AG04449 (cell line): ENCODE measurements at regions not wholly inside any gene's neighbourhood (a gene's known extent, or its start where the extent isn't known, plus 50 kb on each side); places are given as distances from the start of the nearest gene placed in this dataset.

Experiments used
- CTCF ChIA-PET: fragments of 350-600 bp; formaldehyde crosslinking; extraction: SDS; loops from one replicate; lab custom pipeline; 2021; ENCODE audit warnings: antibody characterized with exemption; lab: Yijun Ruan, JAX
- POLR2A ChIA-PET: fragments of 400-600, 350-600 bp; formaldehyde crosslinking; extraction: SDS; loops from one replicate; lab custom pipeline; 2020; ENCODE audit warnings: antibody characterized with exemption, inconsistent platforms; lab: Yijun Ruan, JAX
- DNase-seq: peaks from one replicate; pipeline ENCODE4 v3.0.0-alpha.2; 2010; ENCODE audit warnings: low read depth, low spot score
- H3K4me3 ChIP-seq: 2 replicates; pipeline ENCODE4 v1.5.1; 2011; ENCODE audit warnings: low read depth, mild to moderate bottlenecking, control low read depth, low read length
- CTCF ChIP-seq: IDR thresholded peaks from one replicate; pipeline ENCODE4 v1.5.1; 2011; ENCODE audit warnings: mild to moderate bottlenecking, moderate library complexity, low read length, control low read depth, inconsistent platforms; ENCODE audit not compliant: insufficient read depth; ENCODE audit errors: missing control alignments

DNA sequence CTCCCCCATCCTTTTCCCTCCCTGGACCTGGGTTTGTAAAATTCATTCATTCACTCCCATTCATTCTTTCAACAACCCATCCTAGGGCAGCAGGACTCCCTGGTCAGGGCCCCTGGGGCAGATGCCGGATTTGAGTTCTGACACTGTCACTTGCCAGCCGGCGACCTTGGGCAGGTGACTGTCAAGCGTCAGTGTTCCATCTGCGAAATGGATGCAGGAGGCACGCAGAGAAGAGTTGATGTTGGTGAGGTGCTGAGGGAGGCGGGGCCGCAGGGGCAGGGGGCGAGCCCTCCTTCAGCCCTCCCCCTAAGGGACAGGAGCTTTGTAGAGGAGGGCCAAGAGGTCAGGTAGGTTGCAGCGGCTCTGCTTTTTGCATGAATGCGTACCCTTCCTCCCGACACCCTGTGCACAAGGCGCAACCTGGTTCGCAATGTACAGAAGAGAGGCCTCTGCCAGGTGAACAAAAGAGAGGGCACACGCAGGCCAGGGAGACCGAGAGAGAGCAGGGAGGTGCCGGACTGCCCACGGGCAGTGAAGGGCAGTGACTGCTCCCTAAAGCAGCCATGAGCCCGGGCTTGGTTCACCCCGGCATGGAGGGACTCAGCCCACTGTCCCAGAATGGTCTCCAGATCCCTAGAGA is 128.1 kb downstream of the BARX1 start:
- CTCF ChIA-PET = interaction anchor here (0.6 to 2.3 kb wide), 6 partner anchors 9 to 136 kb away, joined by 3 to 12 read pairs (median 4); no protein-coding TSS in a partner anchor
- DNase-seq = no peak
- POLR2A ChIA-PET = no interaction called here
- no peak for TF ChIP-seq CTCF
- H3K4me3 ChIP-seq = no peak overlapping the region

DNA sequence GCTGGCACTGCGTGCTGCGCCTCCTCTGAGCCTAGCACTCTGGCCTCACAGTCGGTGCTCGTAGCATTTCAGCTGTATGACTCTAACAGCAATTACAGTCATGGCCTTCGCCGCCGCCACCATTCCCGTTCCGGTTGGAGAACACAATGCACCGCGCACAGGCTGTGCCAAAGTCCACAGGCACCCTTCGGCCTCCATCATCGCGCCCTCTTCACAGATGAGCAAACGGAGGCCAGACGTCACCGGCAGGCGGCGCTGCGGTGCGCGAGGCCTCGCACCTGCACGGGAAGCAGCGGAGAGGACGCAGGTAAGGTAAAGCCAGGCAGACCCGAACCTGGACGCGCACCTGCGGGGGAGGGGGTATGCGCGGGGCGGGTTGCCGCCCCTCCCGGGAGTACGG is 128.9 kb downstream of the BARX1 start:
- POLR2A ChIA-PET = no interaction called here

DNA sequence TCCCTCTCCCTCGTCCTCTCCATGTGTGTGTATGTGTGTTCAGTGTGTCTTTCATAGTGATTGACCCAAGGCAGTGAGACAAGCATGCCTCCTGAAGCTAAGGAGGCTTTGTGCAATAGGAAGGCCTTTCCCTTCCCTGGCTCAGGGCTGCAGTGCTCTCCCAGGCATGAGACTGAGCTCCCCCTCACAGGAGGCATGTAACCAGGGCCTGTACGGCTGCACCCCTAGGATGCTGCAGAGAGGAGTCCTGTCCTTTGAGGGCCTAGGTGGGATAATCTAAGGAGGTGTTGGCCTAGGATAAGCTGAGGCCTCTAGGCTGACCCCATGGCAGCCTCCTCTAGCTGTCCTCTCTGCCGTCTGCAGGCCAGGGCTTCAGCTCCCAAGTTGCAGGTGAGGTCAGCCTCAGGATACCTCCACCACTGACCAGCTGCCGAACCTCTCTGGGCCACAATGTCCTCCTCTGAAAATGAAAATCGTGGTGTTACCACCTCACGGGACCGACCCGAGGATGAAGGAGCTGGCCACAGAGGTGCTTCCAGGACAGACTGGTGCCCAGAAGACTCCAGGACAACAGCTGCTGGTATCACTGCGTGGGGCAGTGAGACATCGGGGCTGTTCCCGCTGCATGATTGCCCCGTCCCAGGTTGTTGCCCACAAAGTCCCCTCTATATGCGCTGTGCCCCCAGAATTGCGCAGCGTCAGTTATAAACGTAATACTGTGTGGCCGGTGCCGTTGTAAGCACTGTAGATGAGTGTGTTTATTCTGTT is 129.6 kb downstream of the BARX1 start:
- POLR2A ChIA-PET = no interaction called here
- no peak overlapping the region for H3K4me3 ChIP-seq
- no peak for TF ChIP-seq CTCF
- CTCF ChIA-PET = interaction anchor here (0.6 to 1.1 kb wide), 2 partner anchors 11 to 40 kb away, joined by 3 read pairs; no protein-coding TSS in a partner anchor
- no peak for DNase-seq

More for the DNA sequence above, 128.9 kb downstream of the BARX1 start:
- CTCF ChIA-PET = interaction anchor here (1.1 kb wide), 1 partner anchor 22 kb away, joined by 3 read pairs; no protein-coding TSS in a partner anchor
- TF ChIP-seq CTCF = no peak
- no peak for DNase-seq
- H3K4me3 ChIP-seq = no peak overlapping the region

GRCh38 chr9:93824386-93825294 is 130.5 kb downstream of the BARX1 start:
- H3K4me3 ChIP-seq = no peak overlapping the region
- DNase-seq = no peak
- POLR2A ChIA-PET = no interaction called here
- TF ChIP-seq CTCF = no peak
- CTCF ChIA-PET = interaction anchor here (0.6 to 1.1 kb wide), 2 partner anchors 10 to 39 kb away, joined by 3 read pairs; no protein-coding TSS in a partner anchor

DNA sequence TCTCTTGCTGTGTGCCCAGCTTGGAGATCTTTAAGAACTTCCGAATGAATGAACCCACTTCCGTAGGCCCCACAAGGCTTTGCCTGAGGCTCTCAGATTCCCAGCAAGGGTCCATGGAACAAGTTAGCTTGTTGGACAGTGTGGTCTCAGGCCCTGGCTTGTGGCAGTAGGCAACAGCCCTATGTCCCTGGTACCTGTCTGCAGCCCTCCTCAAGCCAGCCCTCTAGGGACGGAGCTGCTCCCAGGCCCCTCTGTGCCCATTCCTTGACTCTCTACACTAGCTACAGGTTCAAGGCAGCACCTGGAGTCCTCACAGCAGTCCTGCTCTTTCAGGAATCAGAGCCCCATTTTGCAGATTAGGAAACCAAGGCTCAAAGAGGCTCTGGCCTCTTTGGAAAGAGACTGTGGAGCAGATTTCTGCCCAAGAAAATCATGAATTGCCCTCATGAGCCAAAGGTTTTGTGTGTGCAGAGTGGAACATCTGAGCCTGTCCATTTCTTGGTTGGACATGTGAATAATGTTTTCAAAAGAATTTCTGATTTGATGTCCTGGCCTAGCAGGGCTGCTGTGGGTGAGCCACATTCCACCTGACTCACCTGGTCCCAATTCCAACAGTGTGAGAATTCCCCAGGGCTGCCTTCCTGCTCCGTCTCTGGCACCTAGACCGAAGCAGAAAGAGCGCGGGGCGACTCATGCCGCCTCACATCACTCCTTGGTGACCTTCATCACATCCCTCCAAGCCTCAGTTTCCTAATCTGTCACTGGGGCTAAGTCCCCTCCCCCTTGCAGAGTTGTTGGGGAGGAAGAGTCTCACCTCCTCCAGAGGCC is 131.7 kb downstream of the BARX1 start:
- TF ChIP-seq CTCF = no peak
- no peak for DNase-seq
- ChIA-PET POLR2A (no interaction called here), CTCF (no interaction called here)
- no peak overlapping the region for H3K4me3 ChIP-seq
